Subcutaneous abdominal adipose tissue (tissue), 5 donors: ENCODE measurements at regions not wholly inside any gene's neighbourhood (a gene's known extent, or its start where the extent isn't known, plus 50 kb on each side); places are given as distances from the start of the nearest gene placed in this dataset.
"Not testable (repeated sequence)": the region's sequence is repeated elsewhere in the genome, so short reads cannot be mapped to it uniquely, and the experiment has no call there.

Source experiments
- H3K27ac ChIP-seq: one replicate; pipeline ENCODE4 v1.7.0; 2013; ENCODE audit warnings: low read depth, mild to moderate bottlenecking, inconsistent platforms, low read length, moderate library complexity
- H3K27me3 ChIP-seq, 5 donors: one replicate each; pipeline ENCODE4 v1.7.0; 2013; ENCODE audit warnings: low read length in 5 of 5, inconsistent platforms in 1 of 5; ENCODE audit not compliant: control insufficient read depth in 5 of 5, insufficient read depth in 4 of 5
- H3K36me3 ChIP-seq, 5 donors: one replicate each; pipeline ENCODE4 v1.7.0; 2013; ENCODE audit warnings: low read length in 5 of 5; ENCODE audit not compliant: control insufficient read depth in 5 of 5, insufficient read depth in 5 of 5
- H3K4me1 ChIP-seq, 5 donors: one replicate each; pipeline ENCODE4 v1.7.0; 2013; ENCODE audit warnings: low read length in 5 of 5, mild to moderate bottlenecking in 3 of 5, moderate library complexity in 1 of 5; ENCODE audit not compliant: control insufficient read depth in 5 of 5, insufficient read depth in 5 of 5
- H3K4me3 ChIP-seq, 5 donors: one replicate each; pipeline ENCODE4 v1.7.0; 2013; ENCODE audit warnings: low read length in 5 of 5, low read depth in 1 of 5
- H3K9ac ChIP-seq, 5 donors: one replicate each; pipeline ENCODE4 v1.7.0; 2013; ENCODE audit warnings: low read length in 5 of 5, mild to moderate bottlenecking in 4 of 5, moderate library complexity in 3 of 5
- H3K9me3 ChIP-seq, 5 donors: one replicate each; pipeline ENCODE4 v1.7.0; 2013; ENCODE audit warnings: low read length in 5 of 5; ENCODE audit not compliant: control insufficient read depth in 5 of 5
- donor health status: healthy.
- donor health status: healthy.
- donor health status: healthy.
- donor health status: healthy.
- donor health status: healthy.

GRCh38 chr13:50485979-50486935 lies 357.2 kb downstream of the DLEU7 start:
- Histone ChIP-seq H3K36me3 (no peaks in the 10 kb centered on the region), H3K9me3 (no peaks in the 10 kb centered on the region), H3K27me3 (no peaks in the 10 kb centered on the region), H3K4me3 (no peak overlapping the region), H3K4me1 (peaks cover 0 to 7% (median 2%) of the 10 kb centered on the region in 5 donors), H3K27ac (no peak overlapping the region), H3K9ac (no peak overlapping the region)

DNA sequence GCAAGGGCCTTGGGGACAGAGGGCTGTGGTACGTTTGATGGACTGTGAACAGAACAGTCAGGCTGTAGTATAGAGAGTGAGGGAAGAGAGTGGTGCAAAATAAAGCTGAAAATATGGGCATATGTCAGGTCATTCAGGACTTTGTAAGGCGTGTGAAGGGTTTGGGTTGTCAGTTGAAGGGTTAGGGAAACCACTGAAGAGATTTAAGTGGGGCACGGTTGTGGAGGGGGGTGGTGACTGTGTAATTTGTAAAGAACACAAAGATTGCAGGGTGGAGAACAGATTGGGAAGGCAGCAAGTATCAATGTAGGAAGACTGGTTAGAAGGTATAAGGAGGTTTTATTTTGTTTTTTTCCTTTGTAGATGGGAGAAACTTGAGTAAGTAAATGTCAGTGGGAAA lies 349.8 kb downstream of the DLEU7 start:
- Histone ChIP-seq H3K4me1 (peaks cover 0 to 3% (median 0%) of the 10 kb centered on the region in 5 donors), H3K27me3 (no peaks in the 10 kb centered on the region), H3K27ac (no peak overlapping the region), H3K9me3 (no peaks in the 10 kb centered on the region), H3K9ac (no peak overlapping the region), H3K4me3 (no peak overlapping the region), H3K36me3 (no peaks in the 10 kb centered on the region)

- Histone ChIP-seq H3K4me3 (no peak overlapping the region), H3K27ac (no peak overlapping the region), H3K36me3 (no peaks in the 10 kb centered on the region), H3K4me1 (peaks cover 0 to 3% (median 0%) of the 10 kb centered on the region in 5 donors), H3K27me3 (no peaks in the 10 kb centered on the region), H3K9me3 (no peaks in the 10 kb centered on the region), H3K9ac (no peak overlapping the region)
These were observed 349.4 kb downstream of the DLEU7 start for GRCh38 chr13:50494138-50494537.

- H3K9me3 ChIP-seq, H3K27me3 ChIP-seq, H3K27ac ChIP-seq, H3K9ac ChIP-seq, H3K36me3 ChIP-seq, H3K4me1 ChIP-seq, H3K4me3 ChIP-seq: not testable (repeated sequence)
These were observed 340.3 kb downstream of the DLEU7 start for GRCh38 chr13:50503212-50503611.

DNA sequence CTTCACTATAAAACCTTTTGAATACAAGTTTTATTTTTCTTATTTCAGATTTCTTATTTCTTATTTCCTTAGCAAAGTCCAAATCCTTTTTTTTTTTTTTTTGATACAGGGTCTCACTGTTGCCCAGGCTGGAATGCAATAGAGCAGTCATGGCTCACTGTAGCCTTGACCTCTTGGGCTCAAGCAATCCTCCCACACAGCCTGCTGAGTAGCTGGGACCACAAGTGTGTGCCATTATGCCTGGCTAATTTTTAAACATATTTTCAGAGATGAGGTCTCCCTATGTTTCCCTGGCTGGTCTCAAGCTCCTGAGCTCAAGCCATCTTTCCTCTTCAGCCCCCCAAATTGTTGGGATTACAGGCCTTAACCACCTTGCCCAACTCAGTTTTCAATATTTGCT lies 334.3 kb downstream of the DLEU7 start:
- Histone ChIP-seq H3K36me3 (no peaks in the 10 kb centered on the region), H3K27me3 (no peaks in the 10 kb centered on the region), H3K4me3 (no peak overlapping the region), H3K9me3 (no peaks in the 10 kb centered on the region), H3K27ac (no peak overlapping the region), H3K9ac (no peak overlapping the region), H3K4me1 (peaks cover 2 to 22% (median 20%) of the 10 kb centered on the region in 5 donors)

DNA sequence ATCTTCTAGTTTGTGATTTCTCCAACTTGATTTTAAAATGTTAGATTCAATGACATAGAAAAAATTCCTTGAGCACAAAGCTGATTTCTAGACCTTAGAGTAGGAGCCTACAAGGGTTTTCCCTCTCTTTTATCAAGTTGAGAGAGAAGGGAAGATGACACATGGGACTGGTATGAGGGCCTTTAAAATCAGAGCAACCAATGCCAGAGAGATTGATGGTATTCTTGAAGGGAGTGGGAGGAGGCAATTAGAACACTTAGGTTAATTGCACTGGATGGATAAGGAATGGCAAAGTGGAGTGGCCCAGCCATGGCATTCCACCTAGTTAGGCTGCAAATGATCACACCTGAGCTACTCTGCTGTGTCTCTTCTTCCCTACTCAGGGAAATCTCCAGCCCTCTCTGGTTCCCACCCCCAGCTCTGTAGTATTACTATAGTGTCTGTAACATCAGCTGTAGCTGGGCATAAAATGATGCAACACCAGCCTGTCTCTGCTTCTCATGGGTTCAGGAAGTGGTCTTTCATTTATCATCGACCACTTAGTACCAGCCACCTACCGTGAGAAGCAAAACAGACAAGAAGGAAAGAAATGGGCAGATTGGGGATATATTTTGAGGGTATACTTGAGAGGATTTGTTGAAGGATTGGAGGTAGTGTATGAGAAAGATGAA lies 333.6 kb downstream of the DLEU7 start:
- no peak overlapping the region for H3K4me3 ChIP-seq
- H3K9ac ChIP-seq: no peak overlapping the region
- H3K27me3 ChIP-seq: no peaks in the 10 kb centered on the region
- no peak overlapping the region for H3K27ac ChIP-seq
- H3K9me3 ChIP-seq: no peaks in the 10 kb centered on the region
- H3K36me3 ChIP-seq: no peaks in the 10 kb centered on the region
- peaks cover 2 to 22% (median 20%) of the 10 kb centered on the region in 5 donors for H3K4me1 ChIP-seq

DNA sequence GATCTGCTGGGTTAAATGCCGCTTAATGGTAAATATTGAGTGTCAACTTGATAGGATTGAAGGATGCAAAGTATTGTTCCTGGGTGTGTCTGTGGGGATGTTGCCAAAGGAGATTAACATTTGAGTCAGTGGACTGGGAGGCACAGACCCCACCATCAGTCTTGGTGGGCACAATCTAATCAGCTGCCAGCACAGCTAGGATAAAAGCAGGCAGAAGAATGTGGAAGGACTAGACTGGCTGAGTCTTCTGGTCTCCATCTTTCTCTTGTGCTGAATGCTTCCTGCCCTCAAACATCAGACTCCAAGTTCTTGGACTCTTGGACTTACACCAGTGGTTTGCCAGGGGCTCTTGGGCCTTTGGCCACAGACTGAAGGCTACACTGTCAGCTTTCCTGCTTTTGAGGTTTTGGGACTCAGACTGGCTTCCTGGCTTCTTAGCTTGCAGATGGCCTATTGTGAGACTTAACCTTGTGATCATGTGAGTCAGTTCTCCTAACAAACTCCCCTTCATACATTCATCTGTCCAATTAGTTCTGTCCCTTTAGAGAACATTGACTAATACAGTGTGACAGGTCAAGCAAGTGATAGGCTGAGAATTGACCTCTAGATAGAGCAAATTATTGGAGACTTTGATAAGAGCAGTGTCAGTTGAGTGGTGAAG lies 332.5 kb downstream of the DLEU7 start:
- not testable (repeated sequence) for H3K4me3 ChIP-seq, H3K36me3 ChIP-seq, H3K27me3 ChIP-seq, H3K9ac ChIP-seq, H3K27ac ChIP-seq, H3K9me3 ChIP-seq
- peaks cover 2 to 22% (median 20%) of the 10 kb centered on the region in 5 donors for H3K4me1 ChIP-seq

GRCh38 chr13:50511877-50512341 lies 331.6 kb downstream of the DLEU7 start:
- Histone ChIP-seq H3K4me1 (peaks cover 2 to 22% (median 20%) of the 10 kb centered on the region in 5 donors), H3K36me3 (no peaks in the 10 kb centered on the region), H3K9ac (peak overlapping the region in 2 of 5 donors; percentile 41 to 64), H3K27me3 (no peaks in the 10 kb centered on the region), H3K9me3 (no peaks in the 10 kb centered on the region), H3K27ac (peak overlapping the region; percentile 48), H3K4me3 (peak overlapping the region in 4 of 5 donors; percentile 53 to 70 (median 58))

DNA sequence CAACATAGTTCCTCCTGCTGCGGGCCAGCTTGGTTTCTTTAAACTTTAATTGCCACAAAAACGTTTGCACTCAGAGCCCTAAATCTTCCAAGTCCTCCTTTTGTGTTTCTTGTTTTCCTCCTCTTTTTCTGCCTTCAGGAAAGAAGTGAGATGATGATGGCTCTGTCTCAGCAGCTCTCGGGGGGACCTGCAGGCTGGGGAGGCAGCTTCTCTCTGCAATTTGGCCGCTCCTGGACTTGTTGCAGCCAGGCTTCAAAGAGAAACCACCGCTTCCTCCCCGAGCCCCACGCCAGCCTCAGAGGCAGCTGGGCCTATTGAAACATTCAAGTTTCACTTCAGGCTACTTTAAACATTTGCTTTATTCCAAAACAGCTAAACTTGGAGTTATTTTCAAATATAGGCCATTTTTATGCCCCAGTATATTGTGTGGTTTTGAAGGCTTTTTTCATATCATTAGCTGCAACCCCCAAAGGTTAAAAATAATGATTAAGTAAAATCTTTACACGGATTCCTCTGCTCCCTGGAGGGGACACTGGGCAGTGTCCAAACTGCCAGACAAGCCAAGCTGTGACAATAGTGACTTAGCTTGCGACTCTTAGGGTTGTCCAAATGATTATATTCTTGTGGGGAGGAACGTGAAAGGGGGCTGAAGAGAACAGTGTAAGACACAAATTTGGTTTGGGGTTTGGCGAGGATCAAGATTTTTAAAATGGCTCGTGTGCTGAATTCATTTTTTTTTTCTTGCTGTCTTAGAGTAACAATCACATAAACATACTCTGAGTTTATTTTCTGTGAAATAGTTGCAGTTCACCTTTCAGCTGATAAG lies 330.8 kb downstream of the DLEU7 start:
- Histone ChIP-seq H3K4me3 (peak overlapping the region; percentile 53 to 70 (median 58)), H3K9ac (peak overlapping the region in 3 of 5 donors; percentile 41 to 70 (median 64)), H3K9me3 (no peaks in the 10 kb centered on the region), H3K27me3 (no peaks in the 10 kb centered on the region), H3K27ac (peak overlapping the region; percentile 48), H3K4me1 (peaks cover 2 to 22% (median 20%) of the 10 kb centered on the region in 5 donors), H3K36me3 (no peaks in the 10 kb centered on the region)
